KBM-7 (cell line): ENCODE measurements at regions not wholly inside any gene's neighbourhood (a gene's known extent, or its start where the extent isn't known, plus 50 kb on each side); places are given as distances from the start of the nearest gene placed in this dataset.

Source experiments
- DNase-seq: peaks from one replicate; pipeline ENCODE4 v3.0.0-alpha.2; 2015
- in situ Hi-C: fragments of 300-500 bp; cut with MboI; formaldehyde crosslinking; loops from 2 replicates; pipeline ENCODE4 v1.14.3; 2020; ENCODE audit warnings: low sequenced_read_pairs, low pct_unique_long_range_greater_than_20kb, mixed read lengths

- no peak for DNase-seq
- in situ Hi-C loops, result no loop called here
Observed at GRCh38 chr6:82025271-82025670, 222.3 kb downstream of the IBTK start.

DNA sequence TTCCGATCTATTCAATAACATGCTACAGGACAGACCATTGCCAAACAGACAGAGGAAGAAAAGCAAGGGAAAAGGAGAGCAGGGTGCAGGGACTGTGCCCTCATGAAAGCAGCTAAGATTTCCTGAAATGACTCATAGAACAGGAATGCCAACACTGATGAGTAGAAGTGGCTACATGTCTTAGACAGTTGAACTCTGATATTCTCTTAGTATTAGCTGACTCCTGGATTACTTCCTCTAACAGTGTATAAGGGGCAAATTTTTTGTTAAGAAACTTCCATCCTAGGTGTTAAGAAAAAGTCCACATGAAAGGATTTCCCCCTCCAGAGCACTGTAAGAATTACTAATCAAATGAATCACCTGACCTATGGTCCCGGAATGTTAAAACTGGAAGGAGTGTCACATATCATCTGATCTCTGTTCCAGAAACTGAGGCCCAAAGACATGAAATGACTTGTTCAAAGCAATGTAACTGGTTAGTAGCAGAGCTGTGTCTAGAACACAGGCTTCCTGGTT lies 224.9 kb downstream of the IBTK start:
- DNase-seq, result no peak
- in situ Hi-C loops, result no loop called here

GRCh38 chr6:82017773-82018172 lies 229.8 kb downstream of the IBTK start:
- in situ Hi-C loops, result no loop called here
- DNase-seq, result no peak

DNA sequence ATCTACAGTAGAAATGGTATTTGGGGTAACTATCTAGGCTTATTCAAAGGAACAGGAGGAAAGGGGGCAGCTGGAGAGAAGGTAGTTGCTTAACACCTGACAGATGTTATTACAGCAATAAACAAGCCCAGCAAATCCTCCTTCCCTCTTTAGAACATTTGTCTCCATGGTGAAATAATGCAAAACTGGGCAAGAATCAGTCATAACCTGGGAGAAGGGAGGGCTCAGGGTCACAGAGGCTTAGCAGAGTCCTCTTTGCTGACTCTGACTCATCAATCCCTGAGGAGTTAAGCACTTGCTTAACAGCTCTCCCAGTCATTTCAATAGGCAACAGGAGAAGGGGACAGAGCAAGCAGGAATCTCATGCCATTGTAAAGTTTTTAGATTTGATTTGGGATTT lies 230.3 kb downstream of the IBTK start:
- in situ Hi-C loops, result no loop called here
- DNase-seq, result no peak

GRCh38 chr6:82015526-82015925 lies 232.0 kb downstream of the IBTK start:
- in situ Hi-C loops, result no loop called here

GRCh38 chr6:82015043-82015442 lies 232.5 kb downstream of the IBTK start:
- in situ Hi-C loops, result no loop called here
- DNase-seq, result peak; percentile 23

More at GRCh38 chr6:82015526-82015925, 232.0 kb downstream of the IBTK start:
- no peak for DNase-seq

DNA sequence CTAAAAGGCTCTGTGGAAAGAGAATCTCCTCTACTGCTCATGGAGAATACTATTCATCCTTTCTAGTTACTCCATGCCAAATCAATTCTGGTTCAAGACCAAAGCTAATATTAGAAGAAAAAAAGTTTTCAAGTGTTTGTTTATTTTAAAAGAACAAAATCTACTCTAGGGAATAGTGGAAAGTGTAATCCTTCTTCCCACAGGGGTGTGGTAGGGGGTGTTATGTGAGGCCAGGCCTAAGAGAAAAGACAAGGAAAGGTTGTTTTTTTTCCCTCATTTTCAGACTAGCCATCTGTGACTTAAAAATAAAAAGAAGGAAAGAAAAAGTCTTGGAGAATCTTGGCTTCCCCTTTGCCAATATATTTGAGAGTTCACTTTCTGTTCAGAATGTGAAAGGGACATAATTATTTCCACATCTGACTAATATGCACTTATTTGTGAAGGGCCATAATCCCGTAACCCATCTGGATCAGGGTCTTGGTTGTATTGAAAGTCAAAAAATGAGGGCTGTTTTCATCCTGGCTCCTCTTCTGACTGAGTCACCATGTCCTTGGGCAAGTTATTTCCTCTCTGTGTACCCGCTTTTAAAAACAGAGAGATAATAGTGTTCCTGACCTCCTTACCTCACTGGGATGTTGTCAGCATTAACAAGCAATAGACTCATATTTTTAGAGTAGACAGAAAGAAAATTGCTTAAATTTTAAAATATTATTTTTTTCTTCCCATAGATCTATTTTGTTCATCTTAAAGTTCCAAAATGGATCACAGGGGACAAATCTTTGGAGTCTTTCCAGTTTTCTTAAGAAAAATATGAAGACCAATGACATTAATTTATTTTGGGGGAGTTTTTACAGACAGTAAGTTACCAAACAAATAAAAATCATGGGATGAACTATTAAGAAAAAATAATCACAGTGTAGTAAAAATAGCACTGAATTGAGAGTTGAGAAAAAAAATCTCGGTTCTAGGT lies 233.7 kb downstream of the IBTK start:
- in situ Hi-C loops, result no loop called here
- DNase-seq, result no peak

DNA sequence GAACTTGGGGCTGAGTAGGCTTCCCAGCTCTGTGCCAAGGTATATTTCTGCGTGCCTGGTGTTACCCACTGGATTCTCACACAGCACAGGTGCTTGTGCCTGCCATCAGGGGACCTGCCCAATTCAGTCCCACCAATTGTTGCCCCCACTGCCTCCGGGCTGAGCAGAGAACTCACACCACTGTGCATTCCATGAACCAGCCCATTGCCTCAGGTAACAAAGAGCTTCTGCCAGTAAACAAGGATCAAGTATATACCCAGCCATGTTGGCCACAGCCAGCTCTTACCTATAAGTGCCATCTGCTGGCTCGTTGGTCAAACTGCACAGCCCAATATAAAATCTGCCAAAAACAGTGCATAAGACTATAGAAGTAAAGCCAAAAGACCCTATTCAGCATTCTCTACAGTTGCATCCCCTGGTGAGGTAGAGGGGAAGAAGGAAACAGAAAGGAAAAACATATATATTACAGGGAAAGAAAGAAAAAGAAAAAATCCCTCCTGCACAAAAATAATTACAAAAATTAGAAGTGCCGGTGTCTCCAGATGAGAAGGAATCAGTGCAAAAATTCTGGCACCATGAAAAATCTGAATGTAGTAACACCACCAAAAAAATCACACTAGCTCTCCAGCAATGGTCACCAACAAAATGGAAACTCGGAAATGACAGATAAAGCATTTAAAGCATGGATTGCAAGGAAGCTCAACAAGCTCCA lies 241.4 kb downstream of the IBTK start:
- peak; percentile 65 for DNase-seq
- in situ Hi-C loops, result no loop called here

- in situ Hi-C loops, result no loop called here
Observed at GRCh38 chr6:82000551-82000950, 247.0 kb downstream of the IBTK start.

GRCh38 chr6:81999826-82000225 lies 247.3 kb upstream of the TENT5A start:
- DNase-seq, result no peak
- in situ Hi-C loops, result loop anchor here (25.0 kb wide), 1 partner anchor 238 kb away; the partner anchor contains the start of gene TENT5A

More at GRCh38 chr6:82000551-82000950, 247.0 kb downstream of the IBTK start:
- DNase-seq, result no peak

- DNase-seq, result no peak
- in situ Hi-C loops, result loop anchor here (25.0 kb wide), 1 partner anchor 237 kb away; the partner anchor contains the start of gene TENT5A
Observed at GRCh38 chr6:81999270-81999669, 246.8 kb upstream of the TENT5A start.

- DNase-seq, result no peak
- in situ Hi-C loops, result loop anchor here (25.0 kb wide), 1 partner anchor 236 kb away; the partner anchor contains the start of gene TENT5A
Observed at GRCh38 chr6:81998432-81998831, 246.0 kb upstream of the TENT5A start.

DNA sequence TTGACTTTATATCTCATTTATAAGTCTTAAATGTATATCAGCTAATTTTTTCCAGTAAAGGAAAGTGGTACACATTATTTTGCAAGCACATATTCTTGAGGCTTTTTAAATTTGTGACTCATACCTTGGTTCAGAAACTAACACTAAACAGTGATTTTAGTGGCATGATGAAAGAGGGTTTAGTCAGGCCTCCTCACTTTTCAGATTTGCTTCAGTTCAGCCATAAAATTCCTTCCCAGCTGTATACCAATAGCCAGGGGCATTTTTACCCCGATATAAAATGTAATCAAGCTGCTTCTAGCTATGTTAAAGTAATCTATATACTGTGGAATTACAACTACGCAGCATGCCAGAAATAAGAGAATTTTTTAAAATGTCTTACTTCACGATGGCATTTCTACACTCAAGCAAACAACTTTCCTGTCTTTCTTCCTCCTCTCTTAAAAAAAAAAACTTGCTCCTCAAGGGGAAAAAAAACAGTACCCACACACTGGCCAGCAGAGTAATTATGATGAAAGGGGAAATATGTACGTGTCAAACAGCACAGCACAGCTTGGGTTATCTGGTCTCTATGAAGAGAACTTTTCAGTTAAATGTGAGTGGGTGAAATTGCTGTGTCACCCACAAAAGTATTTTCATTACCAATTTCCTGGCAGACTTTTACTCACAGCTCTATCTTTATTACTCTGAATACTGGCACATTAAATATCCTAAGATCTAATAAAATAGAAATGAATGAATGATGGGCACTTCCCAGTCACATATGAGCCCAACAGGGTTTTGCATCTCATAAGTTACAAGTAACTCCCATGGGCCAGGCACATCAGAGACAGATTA lies 244.8 kb upstream of the TENT5A start:
- in situ Hi-C loops, result loop anchor here (25.0 kb wide), 1 partner anchor 235 kb away; the partner anchor contains the start of gene TENT5A
- peak; percentile 56 for DNase-seq

- in situ Hi-C loops, result loop anchor here (25.0 kb wide), 1 partner anchor 234 kb away; the partner anchor contains the start of gene TENT5A
Observed at GRCh38 chr6:81996414-81996813, 243.9 kb upstream of the TENT5A start.

GRCh38 chr6:81995548-81996289 lies 243.2 kb upstream of the TENT5A start:
- in situ Hi-C loops, result loop anchor here (25.0 kb wide), 1 partner anchor 233 kb away; the partner anchor contains the start of gene TENT5A
- DNase-seq, result no peak

More at GRCh38 chr6:81996414-81996813, 243.9 kb upstream of the TENT5A start:
- DNase-seq, result no peak

- in situ Hi-C loops, result loop anchor here (25.0 kb wide), 1 partner anchor 227 kb away; the partner anchor contains the start of gene TENT5A
- no peak for DNase-seq
Observed at GRCh38 chr6:81988871-81989270, 236.4 kb upstream of the TENT5A start.

DNA sequence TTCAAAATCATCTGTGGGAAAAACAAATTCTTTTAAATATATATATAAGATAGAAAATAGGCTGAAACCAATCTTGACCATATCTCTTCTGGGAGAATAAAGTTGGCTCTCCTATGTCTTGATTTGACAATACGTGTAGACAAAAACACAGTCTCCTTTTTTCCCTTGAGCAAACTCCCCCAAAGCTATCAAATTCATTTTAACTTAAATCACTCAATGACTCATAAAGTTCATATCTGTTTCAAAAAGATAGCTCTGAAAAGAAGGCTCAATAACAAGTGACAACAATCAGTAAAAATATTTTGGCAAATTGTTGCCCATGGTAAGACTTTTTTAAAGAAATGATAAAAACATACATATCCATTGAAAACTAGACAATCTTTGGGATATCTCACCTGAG lies 236.0 kb upstream of the TENT5A start:
- no peak for DNase-seq
- in situ Hi-C loops, result loop anchor here (25.0 kb wide), 1 partner anchor 226 kb away; the partner anchor contains the start of gene TENT5A

- in situ Hi-C loops, result loop anchor here (25.0 kb wide), 1 partner anchor 225 kb away; the partner anchor contains the start of gene TENT5A
Observed at GRCh38 chr6:81987293-81987692, 234.8 kb upstream of the TENT5A start.

More at GRCh38 chr6:81987293-81987692, 234.8 kb upstream of the TENT5A start:
- DNase-seq, result peak; percentile 25
